ENCODE measurements at regions not wholly inside any gene's neighbourhood (a gene's known extent, or its start where the extent isn't known, plus 50 kb on each side); places are given as distances from the start of the nearest gene placed in this dataset.
"Not testable (repeated sequence)": the region's sequence is repeated elsewhere in the genome, so short reads cannot be mapped to it uniquely, and the experiment has no call there.

GRCh38 chr17:53633856-53634255 is 188.9 kb upstream of the KIF2B start:
- DNase-seq (ENCODE audit: low read depth) = no peak

DNA sequence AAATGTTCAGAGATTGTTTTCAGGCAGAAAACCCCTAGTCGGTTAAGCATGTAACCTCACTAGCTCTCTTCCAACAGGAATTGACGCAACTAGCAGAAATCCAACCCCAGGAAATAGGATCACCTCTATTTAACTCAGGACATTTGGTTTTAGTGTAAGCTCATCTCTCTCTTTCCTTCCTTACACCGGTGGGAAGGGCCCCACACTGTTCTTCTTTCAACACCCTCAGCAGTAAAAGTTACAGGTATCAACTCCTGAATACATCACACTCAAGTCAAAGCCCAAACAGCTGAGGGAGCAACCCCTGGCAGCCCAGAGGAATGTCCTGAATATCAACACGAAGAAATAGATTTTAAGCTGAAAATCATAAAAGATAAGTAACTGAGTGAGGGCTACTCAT is 191.2 kb upstream of the KIF2B start:
- DNase-seq (ENCODE audit: low read depth) = no peak

DNA sequence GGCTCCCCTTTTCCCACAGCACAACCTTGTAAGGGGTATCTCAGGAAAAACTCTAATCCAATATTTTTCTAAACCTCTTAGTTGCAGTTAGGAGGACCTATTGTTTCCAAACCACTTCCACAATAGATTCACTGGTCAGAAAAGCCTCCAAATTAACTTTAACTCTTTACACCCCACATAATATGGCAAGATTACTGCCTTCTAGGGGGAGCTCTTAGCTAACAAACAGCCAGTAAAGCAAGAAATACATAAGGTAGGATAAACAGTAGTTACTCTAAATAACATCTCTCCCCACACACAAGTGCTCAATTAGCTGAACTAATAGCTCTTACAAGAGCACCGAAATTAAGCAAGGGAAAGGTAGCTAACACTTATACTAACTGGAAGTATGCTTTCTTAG is 192.1 kb upstream of the KIF2B start:
- no peak for DNase-seq (ENCODE audit: low read depth)

DNA sequence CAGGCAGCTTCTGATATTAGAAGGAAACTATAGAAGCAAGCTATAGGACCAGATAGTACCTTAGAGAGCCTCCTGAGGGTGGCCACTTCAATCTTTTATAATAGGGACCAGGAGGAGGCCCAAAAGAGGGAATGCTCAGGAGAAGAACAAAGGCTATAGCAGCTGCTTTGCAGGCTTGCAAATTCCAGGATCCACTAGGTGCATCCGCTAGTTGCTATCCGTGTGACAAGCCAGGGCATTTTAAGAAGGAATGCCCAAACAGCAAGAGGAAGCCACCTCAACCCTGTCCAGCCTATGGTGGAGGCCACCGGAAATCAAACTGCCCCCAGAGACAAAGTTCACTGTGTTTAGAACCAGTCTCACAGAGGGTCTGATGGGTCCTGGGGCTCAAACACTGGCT is 192.6 kb upstream of the KIF2B start:
- no peak for DNase-seq (ENCODE audit: low read depth)

DNA sequence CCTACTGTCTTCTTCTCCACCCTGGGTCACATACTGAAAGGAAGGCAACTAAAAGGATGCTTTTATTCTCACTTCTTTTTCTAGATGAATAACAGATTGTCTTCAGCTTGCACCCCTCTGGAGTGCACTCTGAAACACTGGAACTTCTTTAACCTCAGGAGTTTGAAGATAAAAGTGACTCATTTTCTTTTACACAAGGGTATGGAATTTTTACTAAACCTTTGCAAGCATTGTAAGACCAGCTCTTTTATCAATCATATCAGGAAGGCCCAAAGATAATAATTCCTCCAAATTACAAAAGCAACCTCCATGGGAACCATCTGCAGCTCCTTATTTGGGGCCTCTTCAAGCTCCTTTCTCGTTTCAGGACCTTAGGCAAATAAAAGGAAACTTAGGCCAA is 193.5 kb upstream of the KIF2B start:
- peak; percentile 30 for DNase-seq (ENCODE audit: low read depth)

GRCh38 chr17:53628011-53628410 is 194.7 kb upstream of the KIF2B start:
- peak; percentile 76 for DNase-seq (ENCODE audit: low read depth)

GRCh38 chr17:53627511-53627910 is 195.2 kb upstream of the KIF2B start:
- DNase-seq (ENCODE audit: low read depth) = peak; percentile 76

GRCh38 chr17:53626286-53626685 is 196.4 kb upstream of the KIF2B start:
- peak; percentile 41 for DNase-seq (ENCODE audit: low read depth)

- no peak for DNase-seq (ENCODE audit: low read depth)
Observed at GRCh38 chr17:53619025-53619424, 203.7 kb upstream of the KIF2B start.

- DNase-seq (ENCODE audit: low read depth) = not testable (repeated sequence)
Observed at GRCh38 chr17:53608208-53608607, 214.5 kb upstream of the KIF2B start.

DNA sequence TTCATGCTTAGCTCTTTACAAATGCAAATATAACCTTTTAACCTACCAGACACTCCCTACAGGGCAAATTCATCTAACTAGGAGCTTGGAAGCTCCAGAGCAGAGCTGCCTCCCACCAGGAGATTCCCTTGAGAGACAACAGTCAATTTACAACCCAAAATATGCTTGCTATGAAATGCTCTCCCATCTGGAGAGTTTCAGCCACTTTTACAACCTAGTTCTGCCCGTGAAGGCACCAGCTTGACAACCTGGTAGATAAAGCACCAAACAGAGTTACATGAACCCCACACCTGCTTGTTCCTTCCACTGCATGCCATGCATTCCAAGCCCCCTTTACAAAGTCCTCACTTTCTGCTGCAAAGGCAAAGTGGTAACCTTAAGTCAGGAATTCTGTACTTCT is 215.3 kb upstream of the KIF2B start:
- DNase-seq (ENCODE audit: low read depth) = no peak

GRCh38 chr17:53588317-53588716 is 234.4 kb upstream of the KIF2B start:
- no peak for DNase-seq (ENCODE audit: low read depth)

GRCh38 chr17:53574038-53574437 is 248.7 kb upstream of the KIF2B start:
- no peak for DNase-seq (ENCODE audit: low read depth)

GRCh38 chr17:53571342-53571741 is 251.4 kb upstream of the KIF2B start:
- DNase-seq (ENCODE audit: low read depth) = no peak

DNA sequence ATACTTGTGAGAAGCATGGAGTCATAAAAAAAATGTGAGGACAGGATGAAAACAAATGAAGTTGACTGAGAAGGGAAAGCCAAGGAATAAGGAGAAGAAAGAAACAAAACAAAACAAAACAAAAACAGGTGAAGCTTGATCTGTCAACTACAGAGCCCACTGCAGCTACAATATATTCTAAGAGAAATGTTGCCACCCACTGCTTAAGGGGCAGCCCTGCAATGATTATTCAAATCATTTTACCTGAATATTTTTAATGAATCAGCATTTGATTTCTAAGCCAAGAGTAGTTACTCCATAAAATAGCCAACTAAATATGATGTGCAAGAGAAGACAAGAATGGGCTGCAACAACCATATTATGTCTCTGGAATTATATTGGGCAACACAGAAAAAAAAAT is 252.0 kb upstream of the KIF2B start:
- no peak for DNase-seq (ENCODE audit: low read depth)

DNA sequence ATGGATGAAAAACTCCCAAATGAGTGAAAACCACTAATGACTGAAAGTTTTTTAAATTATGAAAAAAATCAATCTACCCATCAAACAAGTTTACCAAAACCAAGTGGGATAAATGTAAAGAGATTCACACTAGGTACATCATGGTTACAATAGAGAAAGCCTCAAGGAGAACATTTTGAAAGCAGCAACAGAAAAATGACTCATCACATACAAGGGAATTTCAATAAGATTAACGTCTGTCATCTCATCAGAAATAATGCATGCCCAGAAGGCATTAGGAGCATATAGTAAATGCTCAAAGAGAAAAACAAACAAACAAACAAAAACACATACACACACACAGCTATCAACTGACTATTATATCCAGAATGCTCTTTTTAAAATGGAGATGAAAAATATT is 261.8 kb upstream of the KIF2B start:
- no peak for DNase-seq (ENCODE audit: low read depth)

- no peak for DNase-seq (ENCODE audit: low read depth)
Observed at GRCh38 chr17:53548252-53548651, 274.5 kb upstream of the KIF2B start.

DNA sequence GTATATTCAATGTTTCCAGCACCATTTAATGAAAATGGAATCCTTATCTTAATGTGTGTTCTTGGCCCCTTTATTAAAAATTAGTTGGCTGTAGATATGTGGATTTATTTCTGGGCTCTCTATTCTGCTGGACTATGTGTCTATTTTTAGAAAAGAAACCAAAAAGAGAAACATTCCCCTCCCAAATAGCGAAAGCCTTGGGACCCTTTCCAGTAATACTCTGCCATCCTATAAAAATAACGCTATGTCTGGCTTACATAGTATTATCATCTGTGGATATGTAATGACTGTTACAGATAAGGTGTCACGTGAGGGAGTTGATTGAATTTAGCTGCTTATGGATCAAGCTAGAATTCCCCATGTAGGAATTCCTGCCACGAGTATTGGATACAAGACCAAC is 279.3 kb upstream of the KIF2B start:
- no peak for DNase-seq (ENCODE audit: low read depth)

DNA sequence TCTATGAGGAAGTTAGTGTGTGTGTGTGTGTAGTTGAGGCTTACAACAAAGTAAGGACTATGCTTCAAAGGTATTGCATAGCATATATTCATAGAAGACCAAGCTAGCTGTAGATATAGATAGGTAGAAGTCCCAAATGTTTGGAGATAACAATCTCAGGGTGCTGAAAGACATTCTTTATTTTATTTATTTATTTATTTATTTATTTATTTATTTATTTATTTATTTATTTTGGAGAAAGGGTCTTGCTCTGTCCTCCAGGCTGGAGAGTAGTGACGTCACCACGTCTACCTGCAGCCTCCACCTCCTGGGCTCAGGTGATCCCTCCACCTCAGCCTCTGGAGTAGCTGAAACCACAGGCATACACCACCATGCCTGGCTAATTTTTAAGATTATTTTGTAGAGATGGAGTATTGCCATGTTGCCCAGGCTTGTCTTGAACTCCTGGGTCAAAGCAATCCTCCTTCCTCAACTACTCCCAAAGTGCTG is 284.6 kb upstream of the KIF2B start:
- DNase-seq (ENCODE audit: low read depth) = no peak

DNA sequence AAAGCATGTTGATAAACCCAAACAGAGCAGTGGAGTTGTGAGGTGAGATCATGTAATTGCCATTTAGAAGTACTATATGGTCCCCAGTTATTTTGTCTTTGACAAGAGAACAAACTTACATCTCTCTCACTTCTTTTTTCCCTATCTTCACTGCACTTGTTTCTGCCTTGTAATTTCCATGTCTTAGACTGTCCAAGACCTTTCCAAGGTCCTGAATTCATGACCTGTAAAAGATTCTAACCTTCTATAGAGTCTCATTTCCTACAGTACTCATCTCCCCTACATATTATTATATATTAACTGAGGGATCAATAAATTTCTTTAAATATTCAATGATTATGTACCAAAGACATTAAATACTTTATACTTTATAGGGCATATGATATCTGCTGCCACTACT is 295.3 kb upstream of the KIF2B start:
- DNase-seq (ENCODE audit: low read depth) = no peak

DNA sequence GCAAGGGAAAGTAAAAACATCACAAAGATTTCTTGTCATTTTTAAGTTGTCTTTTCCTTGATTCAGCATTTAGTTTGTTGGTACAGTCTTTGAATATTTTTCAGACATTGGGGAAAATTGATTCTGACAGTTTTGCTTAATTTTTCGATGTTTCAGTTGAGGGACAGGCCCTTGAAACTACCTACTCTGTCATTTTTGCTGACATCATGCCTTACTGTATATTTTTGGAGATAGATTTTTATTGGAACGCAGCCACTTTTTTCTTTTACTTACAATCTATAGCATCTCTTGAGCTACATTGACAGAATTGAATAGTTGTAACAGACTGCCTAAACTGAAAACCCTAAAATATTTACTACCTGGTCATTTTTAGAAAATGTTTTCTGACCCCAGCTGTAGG is 297.1 kb upstream of the KIF2B start:
- no peak for DNase-seq (ENCODE audit: low read depth)

DNA sequence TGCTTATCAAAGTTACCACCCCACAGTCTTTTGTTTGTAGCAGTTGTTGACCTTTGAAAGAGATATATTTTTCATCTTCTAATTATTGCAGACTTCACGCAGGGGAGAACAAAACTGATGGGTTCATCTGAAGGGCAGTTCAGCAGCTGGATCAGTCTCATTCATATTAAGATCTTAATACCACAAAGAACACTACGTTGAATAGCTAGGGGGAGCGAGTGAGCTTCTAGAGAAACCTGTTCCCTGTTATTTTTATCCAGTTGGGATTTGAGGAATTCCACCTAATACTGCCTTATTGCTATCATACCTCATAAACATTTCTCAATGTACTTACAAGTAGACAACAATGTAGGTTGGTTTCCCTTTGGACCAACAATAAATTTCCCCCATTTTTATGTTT is 306.1 kb upstream of the KIF2B start:
- DNase-seq (ENCODE audit: low read depth) = no peak

- no peak for DNase-seq (ENCODE audit: low read depth)
Observed at GRCh38 chr17:53499277-53499676, 323.4 kb upstream of the KIF2B start.

DNA sequence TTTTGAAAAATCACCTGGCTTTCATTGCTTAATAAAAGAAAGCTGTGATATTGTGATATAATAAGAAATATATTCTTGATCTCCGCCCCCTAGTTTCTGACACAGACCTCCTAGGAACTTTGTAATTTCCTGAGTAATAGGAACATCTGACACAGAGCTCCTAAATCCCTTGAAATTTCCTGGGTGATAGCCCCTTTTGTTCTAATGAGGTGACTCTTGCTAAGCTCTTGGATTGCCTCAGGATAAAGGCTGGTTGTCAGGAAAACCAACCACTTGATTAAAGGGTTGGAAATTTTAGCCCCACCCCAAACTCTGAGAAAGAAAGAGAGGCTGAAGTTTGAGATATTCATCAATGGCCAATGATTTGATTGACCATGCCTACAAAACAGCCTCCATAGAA is 326.4 kb upstream of the KIF2B start:
- no peak for DNase-seq (ENCODE audit: low read depth)

- DNase-seq (ENCODE audit: low read depth) = no peak
Observed at GRCh38 chr17:53492532-53492931, 330.2 kb upstream of the KIF2B start.

Data from HS-5 (cell line).